IPS-NIHi7 (cell line): ENCODE measurements at regions not wholly inside any gene's neighbourhood (a gene's known extent, or its start where the extent isn't known, plus 50 kb on each side); places are given as distances from the start of the nearest gene placed in this dataset.
"Not testable (repeated sequence)": the region's sequence is repeated elsewhere in the genome, so short reads cannot be mapped to it uniquely, and the experiment has no call there.

Experiments
- DNase-seq: peaks from one replicate; pipeline ENCODE4 v3.0.0; 2012; ENCODE audit warnings: mixed read lengths; ENCODE audit errors: extremely low spot score

GRCh38 chr9:102174202-102174601 is 435.8 kb upstream of the GRIN3A start:
- not testable (repeated sequence) for DNase-seq

- no peak for DNase-seq
Observed at GRCh38 chr9:102164247-102164646, 425.8 kb upstream of the GRIN3A start.

GRCh38 chr9:102153081-102153480 is 414.6 kb upstream of the GRIN3A start:
- DNase-seq: not testable (repeated sequence)

GRCh38 chr9:102135768-102136167 is 397.3 kb upstream of the GRIN3A start:
- no peak for DNase-seq

- DNase-seq: no peak
Observed at GRCh38 chr9:102124465-102124864, 386.0 kb upstream of the GRIN3A start.

GRCh38 chr9:102114557-102114956 is 376.1 kb upstream of the GRIN3A start:
- DNase-seq: no peak

- DNase-seq: no peak
Observed at GRCh38 chr9:102113191-102113590, 374.7 kb upstream of the GRIN3A start.

- no peak for DNase-seq
Observed at GRCh38 chr9:102106439-102106838, 368.0 kb upstream of the GRIN3A start.

- DNase-seq: no peak
Observed at GRCh38 chr9:102101723-102102122, 363.3 kb upstream of the GRIN3A start.

GRCh38 chr9:102087141-102087540 is 348.7 kb upstream of the GRIN3A start:
- no peak for DNase-seq

GRCh38 chr9:102085548-102085947 is 347.1 kb upstream of the GRIN3A start:
- no peak for DNase-seq

GRCh38 chr9:102072059-102072764 is 333.8 kb upstream of the GRIN3A start:
- no peak for DNase-seq

GRCh38 chr9:102069969-102070368 is 331.5 kb upstream of the GRIN3A start:
- DNase-seq: no peak

GRCh38 chr9:102054811-102055210 is 316.4 kb upstream of the GRIN3A start:
- no peak for DNase-seq

- DNase-seq: no peak
Observed at GRCh38 chr9:102049586-102050246, 311.3 kb upstream of the GRIN3A start.

GRCh38 chr9:102047549-102047948 is 309.1 kb upstream of the GRIN3A start:
- DNase-seq: no peak

GRCh38 chr9:102044133-102044532 is 305.7 kb upstream of the GRIN3A start:
- no peak for DNase-seq

GRCh38 chr9:102038006-102038405 is 299.6 kb upstream of the GRIN3A start:
- DNase-seq: no peak

GRCh38 chr9:102035929-102036328 is 297.5 kb upstream of the GRIN3A start:
- no peak for DNase-seq

GRCh38 chr9:102032614-102033013 is 294.2 kb upstream of the GRIN3A start:
- DNase-seq: no peak

- DNase-seq: no peak
Observed at GRCh38 chr9:102000956-102001355, 262.5 kb upstream of the GRIN3A start.

- DNase-seq: no peak
Observed at GRCh38 chr9:101999441-101999840, 261.0 kb upstream of the GRIN3A start.

- DNase-seq: no peak
Observed at GRCh38 chr9:101995231-101995630, 256.8 kb upstream of the GRIN3A start.

GRCh38 chr9:101993771-101994170 is 255.3 kb upstream of the GRIN3A start:
- DNase-seq: no peak
